NCI-H1694 (cell line): ENCODE measurements at regions not wholly inside any gene's neighbourhood (a gene's known extent, or its start where the extent isn't known, plus 50 kb on each side); places are given as distances from the start of the nearest gene placed in this dataset.
"Not testable (repeated sequence)": the region's sequence is repeated elsewhere in the genome, so short reads cannot be mapped to it uniquely, and the experiment has no call there.

ENCODE experiments used
- DNase-seq: peaks from one replicate; lab custom pipeline; 2025; lab: John Stamatoyannopoulos, UW

DNA sequence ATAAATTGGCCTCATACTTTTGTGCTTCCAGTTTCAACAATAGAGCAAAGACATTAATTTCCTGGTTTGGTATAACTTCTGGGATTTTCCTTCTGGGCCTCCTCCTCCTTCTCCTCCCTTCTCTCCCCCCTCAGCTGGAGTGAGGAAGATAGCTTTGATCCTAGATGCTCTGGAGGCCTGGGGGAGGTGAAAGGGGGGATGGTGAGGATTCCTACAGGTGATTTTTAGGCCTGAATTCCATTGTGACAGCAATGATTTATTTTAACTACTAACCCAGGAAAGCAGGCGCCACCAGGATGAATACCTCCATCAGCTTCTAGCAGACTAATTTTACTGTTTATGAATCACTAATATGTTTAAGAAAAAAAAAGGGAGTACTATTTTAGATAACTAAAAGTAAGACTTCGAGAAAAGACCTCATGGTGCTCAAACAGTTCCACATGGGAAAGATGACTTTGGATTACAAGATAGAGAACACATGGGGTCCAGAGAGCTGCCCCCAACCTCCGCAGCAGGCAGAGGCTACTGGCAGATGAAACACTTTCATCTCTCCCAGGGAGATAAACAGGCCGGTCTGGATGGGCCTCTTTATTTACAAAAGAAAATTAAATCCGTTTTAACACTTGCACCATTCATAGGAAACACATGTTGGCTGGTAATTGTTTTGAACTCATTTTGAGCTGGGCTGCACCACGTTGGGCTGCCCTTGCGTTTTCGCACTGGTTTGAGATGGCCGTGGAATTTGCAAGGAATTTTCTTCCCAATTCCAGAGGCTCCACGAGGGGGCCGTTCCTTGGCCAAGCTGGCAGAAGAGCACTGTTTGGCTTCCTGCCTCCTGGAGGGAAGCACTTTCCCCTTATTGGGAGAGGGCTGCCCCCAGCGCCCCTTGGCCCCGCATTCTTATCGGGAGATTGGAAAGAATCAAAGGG lies 125.1 kb upstream of the STX18 start:
- no peak for DNase-seq

DNA sequence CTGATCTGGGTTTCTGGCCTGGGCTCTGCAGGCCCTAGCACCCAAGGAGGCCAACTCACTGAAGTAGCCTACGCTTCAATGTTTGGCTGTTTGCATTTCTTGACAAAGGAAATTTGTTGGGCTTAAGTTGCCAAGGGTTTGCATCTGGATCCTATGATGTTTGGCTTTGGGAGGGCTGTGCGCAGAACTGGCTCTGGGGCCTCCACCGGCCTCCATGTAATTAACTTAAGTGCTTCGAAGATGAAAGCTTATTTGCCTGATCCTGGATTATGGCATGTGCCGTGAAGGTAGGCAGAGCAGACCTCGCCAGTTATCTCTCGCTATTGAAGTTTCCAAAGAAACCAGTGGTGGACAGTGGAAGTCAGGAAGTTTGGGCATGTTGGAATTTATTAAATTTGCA lies 124.3 kb upstream of the STX18 start:
- DNase-seq = no peak

DNA sequence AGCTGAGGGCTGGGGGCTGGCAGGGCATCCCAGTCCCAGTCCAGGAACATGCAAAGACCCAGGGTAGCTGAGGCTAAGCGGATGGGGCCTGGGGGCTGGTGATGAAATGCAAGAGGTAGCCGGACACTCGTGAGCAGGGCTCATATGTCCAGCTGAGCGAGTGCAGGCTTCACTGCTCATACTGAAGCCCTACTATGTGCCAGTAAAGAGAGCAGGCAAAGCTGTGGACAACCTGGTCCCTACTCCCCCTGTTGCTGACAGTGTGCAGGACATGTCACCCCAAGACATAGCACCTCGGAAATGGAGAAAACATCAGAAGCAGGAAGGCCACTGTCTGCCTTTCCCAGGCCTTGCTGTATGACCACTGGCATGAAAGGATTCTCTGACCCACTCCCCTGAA lies 122.4 kb upstream of the STX18 start:
- no peak for DNase-seq

DNA sequence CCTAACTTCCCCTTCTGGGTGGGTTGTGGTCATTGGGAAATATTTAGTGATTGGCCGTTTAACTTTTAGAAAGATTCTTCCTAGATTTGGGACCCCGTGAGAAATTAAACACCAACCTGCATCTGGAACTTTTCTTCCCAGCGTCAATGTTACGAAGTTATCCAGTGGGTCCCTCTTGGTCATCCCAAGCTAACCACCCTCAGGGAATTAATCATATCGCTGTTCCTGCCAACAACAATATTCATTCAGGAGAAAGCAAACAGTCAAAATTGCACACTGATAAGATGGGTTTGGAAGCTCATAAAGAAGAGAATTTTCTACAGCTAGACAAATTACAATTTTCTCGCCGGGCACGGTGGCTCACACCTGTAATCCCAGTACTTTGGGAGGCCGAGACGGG lies 121.2 kb upstream of the STX18 start:
- DNase-seq = no peak

DNA sequence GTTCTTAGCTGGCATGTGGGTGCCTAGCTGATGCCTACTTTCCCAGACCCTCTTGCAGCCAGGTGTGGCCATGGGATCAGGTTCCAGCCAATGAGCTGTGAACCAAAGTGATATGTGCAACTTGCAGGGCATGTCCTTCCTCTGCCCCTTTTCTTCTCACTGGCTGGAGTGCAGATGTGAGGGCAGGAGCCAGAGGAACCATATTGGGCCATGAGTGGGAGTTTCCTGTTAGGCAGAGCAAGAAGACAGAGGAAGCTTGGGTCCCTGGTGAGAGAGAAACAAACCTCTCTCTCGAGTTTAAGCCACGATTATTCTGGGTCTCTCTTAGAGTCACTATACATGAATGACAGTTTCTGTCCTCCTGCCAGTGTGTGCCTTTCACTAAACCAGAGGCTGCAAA lies 120.4 kb upstream of the STX18 start:
- DNase-seq = no peak

DNA sequence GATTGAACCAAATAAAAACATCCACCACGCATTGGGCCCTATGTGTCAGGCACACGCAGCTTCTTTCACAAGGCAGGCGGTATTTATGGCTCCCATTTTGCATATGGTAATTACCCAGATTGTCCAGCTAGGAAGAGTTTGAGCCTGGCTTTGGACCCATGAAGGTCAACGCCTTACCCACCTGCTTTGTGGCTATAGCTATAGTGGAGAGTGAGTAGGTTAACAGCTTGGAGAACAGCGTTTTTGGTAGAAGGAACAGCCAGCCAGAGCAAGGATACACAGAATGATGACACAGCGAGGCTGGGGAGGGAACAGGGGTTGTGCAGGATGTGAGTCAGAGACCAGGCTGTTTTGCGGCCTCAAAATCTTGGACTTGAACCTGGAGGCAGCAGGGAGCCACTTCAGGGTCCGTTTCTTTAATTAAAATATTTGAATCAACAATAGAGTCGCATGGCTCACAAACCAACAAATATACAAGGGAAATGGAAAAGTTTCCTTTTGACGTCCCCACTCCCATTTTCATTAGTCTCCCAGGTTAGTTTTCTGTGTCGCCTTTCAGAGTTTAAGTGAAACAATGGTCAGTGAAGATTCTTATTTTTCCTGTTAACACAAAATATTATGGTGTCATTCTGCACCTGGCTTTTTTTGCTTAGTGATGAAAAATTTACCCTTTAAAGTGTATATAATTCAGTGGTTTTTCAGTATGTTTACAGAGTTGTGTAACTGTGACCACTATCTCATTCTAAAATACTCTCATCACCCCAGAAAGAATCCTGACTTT lies 118.2 kb upstream of the STX18 start:
- DNase-seq = no peak

DNA sequence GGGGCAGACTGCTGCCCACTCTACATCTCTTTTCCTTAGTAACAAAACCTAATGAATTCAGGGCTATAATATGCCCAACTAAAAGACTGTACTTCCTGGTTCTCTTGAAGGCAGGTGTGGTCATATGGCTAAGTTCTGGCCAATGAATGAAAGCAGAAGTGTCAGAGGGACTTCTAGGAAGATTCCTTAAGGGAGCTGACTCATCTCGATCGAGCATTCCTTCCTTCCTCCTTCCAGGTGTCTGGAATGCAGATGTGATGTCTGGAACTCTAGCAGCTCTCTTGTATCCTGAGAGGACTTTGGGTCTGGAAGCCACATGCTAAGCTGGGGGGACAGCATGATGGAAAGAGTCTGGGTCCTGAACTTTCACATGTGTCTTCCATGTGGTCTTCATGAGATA lies 116.2 kb upstream of the STX18 start:
- DNase-seq = no peak

DNA sequence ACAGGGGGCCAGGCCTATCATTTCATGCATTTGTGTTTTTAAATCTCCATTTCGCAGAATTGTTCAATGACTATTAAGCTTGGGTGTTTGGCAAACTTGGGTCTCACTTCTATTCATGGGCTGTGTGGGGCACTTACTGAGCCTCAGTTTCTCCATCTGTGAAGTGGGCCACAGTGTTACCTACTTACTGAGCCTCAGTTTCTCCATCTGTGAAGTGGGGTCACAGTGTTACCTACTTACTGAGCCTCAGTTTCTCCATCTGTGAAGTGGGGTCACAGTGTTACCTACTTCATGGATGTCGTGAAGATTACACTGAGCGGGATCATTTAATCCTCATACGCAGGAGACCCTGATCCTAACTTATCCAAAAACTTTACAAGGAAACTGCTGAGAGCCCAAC lies 115.1 kb upstream of the STX18 start:
- DNase-seq = no peak

DNA sequence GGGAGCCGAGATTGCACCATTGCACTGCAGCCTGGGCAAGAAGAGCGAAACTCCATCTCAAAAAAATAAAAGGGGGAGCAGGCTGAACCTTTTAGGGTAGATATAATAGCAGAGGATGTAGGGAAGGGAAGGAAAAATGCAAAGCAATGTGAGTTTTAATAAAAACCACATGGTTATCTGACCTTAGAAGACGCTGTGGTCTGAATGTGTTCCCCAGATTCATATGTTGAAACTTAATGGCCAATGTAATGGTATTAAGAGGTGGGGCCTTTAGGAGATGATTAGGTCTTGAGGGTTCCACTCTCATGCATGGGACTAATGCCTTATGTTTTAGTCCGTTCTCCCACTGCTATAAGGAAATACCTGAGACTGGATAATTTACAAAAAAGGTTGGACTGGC lies 114.1 kb upstream of the STX18 start:
- no peak for DNase-seq

DNA sequence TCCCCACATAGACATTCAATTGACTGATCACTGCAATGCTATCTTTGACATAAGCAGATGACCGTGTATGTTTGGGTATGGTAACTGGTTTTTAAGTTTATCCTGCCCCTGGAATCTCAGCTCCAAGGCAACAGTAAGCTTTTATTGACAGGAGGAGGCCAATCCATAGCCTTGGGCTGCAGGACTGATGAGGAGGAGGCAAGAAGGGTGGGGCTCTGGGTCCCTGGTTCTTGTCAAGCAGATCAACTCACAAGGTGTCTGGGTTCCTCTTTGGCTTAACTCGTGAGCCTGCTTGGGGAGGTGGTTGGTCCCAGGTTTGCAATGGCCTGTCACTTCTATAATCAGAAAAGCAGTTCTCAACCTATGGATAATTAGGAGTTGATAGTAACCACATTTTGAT lies 113.2 kb upstream of the STX18 start:
- DNase-seq = no peak

DNA sequence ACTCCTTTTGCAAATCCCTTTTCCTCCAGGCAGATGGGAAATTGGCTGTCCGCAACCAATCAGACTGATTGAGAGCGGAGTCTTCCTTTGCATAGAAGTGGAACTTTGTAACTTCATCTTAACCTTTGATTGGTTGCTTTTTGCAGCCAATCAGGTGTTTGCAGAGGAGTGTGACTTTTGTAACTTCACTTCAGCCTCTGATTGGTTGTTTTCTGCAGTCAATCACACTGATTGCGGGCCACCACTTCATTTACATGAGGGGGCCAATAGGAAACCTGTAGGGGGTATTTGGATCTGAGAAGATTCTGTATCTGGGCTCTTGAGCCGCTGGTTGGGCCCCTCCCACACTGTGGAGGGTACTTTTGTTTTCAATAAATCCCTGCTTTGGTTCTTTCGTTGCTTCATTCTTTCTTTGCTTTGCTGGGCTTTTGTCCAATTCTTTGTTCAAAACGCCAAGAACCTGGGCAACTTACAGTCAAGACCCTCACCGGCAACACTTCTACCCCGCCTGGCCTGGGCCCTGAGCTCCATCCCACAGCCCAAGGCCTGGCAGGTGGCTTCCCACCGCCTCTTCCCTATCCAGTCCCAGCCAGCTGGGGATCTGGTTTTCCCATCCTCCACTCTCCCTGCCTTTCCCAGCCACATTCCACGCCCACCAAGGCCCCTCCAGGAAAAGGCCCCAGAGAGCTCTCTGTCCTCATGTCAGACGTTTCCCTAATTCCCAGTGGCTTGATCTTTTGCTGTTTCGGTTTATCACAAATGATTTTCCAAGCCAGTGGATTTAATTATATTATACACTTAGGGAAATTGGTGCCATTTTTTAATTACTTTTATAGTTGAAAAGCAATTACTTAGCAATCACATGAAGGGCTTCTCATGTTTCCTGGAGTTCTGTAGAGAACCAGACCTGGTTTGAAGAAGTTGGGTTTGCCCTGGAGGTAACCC lies 110.2 kb upstream of the STX18 start:
- no peak for DNase-seq

DNA sequence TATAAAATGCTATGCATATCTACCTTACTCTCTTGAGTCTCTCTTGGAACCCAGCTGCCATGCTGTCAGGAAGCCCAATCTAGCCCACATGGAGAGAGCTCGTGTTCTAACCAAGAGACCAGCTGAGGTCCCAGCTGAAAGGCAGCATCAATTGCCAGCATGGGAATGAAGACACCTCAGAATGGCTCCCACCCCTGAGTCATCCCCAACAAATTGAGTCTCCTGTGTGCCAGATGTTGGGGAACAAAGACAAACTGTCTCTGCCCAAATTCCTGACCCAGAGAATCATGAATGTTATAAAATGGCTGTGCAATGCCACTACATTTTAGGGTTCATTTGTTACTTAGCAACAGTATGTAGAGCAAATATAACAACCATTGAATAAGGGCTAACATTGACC lies 105.2 kb upstream of the STX18 start:
- no peak for DNase-seq

DNA sequence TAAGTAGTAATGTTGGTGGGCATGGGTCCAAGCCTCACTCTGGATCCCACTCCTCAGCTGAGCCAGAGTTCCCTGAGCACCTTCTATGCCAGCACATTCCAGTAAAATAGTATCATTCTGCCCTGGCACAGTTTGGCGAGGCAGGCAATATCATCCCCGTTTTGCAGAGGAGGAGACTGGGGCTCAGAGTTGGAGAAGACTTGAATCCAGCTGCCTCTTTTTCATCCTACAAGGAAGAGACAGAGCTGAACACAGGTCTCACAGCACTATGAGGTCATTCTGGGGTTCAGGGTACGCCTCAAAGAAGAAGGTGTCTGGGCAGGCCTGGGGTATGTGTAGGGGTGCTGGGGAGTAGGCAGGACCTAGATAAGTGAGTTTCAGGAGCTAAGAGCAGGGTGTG lies 103.9 kb upstream of the STX18 start:
- no peak for DNase-seq

DNA sequence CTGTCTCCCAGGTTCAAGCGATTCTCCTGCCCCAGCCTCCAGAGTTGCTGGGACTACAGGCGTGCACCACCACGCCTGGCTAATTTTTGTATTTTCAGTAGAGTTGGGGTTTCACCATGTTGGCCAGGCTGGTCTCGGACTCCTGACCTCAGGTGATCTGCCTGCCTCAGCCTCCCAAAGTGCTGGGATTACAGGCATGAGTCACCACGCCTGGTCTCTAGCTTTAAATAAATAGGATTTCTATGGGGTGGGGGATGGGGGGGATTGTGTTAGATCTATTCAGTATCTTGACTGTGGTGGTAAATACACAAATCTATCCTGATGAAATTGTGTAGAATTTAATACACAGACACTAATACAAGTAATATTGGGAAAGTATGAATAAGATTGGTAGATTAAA lies 102.4 kb upstream of the STX18 start:
- not testable (repeated sequence) for DNase-seq

DNA sequence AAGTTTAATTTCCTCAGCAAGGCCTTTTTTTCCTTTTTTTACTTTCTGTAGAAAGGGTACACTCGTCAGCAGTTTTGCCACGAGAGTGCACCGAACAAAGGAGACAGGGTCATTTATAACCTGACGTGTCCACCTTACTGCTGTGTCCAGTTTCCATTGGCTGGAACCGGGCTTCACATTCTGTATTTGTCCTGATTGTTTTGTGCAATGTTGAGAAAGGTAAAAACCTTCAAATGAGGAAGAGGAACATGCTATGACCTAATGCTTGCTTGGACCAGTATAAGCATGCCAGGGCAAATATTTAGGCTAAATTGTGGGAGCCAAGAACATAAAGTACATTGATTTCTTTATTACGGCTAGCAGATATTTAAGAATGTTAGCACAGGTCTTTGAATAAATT lies 101.9 kb upstream of the STX18 start:
- DNase-seq = not testable (repeated sequence)

DNA sequence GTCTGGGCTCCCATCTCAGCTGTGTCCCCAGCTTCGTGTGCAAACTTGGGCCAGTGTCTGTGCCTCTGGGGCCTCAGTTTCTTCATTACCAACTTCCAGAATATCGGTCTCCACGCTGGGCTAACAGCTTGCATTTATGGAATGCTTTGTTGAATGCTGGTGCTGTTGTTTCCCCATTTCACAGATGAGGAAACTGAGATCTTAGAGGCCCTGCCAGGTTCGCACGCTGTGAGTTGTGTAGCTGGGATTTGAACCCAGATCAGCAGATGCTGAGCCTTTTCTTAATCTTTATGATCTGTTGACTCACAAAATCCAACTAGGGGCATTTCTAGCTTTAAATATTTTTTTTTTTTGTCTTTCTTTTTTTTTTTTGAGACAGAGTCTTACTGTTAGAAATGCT lies 101.5 kb upstream of the STX18 start:
- no peak for DNase-seq

DNA sequence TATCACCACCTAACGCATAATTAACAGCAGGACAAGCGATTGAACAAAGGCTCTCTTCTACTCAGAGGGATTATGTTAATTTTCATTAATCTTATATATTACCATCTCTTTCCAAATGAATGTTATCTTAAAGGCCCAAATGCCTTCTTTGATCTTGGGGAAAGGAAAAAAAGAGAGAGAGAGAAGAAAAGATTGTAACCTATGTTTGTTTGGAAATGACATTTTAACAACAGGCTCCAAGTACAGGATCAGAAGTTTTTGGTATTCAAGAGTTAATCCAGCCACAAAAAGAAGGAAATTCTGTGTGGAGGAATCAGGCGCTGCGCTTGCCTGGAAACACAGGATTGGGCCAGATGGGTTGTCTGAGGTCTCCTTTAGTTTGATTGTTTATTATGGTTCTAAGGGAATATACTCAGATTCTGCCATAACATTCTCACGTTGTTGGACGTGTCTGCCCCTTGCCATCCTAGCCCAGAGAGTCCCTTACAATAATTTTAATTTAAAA lies 100.7 kb upstream of the STX18 start:
- DNase-seq = no peak

DNA sequence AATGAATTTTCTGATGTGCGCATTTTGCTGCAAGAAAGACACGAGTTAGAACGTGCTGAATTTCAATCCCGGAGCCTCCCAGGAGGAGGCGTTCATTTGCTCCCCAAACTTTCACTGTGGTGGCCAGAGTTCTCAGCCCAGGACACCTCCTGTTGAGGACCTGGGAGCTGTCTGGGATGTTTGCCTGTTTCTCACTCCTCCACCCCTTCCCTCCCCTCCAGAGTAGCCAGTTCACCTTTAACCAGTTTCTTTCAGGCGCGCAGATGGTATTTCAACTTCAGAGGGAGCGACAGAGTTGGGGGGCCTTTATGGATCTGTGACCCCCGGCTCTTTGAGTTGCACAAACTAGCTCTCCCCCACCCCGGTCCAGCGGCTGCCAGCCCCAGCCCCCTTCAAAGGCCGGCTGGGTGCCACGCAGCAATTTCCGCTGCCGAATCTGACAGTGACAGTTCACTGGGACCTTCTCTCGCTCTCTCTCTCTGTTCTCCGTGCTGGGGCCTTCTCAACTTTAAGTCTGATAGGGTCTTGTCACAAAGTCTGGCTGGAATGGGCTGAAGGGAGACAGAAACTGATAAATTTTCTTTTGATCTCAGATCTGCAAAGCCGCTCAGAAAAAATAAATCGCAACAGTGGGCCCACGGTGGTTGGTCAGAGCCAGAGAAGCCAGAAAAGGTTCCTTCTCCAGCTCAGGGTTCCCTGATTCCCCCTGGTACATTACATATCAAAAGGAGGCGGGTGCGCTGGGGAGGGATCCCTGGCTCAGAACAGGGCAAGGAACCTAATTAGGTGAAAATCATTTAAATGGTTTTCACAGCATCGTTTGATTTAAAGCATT lies 100.0 kb upstream of the STX18 start:
- no peak for DNase-seq

DNA sequence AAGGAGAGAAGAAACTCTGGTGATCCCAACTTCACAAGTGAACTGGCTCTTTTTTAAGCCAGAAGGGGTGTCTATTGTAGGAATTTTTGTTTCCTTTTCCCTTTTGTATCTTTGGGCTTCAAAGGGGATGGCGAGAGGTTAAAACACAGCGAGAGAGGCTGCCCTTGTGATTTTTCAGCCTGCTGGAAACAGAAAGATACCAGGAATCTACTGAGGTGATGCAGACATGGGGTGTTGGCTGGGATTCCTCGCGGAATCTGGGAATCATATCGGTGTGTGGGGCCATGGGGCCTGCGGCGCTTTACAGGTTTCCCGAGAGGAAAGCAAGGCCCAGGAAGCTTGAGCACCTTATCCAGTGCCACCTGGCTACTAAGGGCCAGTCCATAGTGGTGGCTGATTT lies 99.4 kb upstream of the STX18 start:
- no peak for DNase-seq

DNA sequence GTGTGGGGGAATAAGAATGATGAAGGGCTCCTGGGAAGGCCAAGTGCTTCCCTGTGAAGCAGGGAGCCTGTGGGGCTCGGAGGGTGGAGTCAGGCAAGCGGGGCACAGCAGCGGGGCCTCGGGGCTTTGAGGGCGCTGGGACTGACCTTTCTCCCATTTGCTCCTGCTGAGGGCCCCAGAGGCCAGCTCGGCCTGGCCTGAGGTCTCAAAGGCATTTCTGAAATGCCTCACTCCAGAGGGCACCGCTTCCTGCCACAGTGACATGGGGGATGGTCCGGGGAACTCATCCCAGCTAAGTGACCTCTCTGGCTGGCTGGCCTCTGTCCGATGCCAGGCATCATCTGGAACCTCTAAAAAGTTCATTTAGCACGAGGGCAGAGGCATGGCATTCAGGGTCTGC lies 98.8 kb upstream of the STX18 start:
- DNase-seq = no peak

DNA sequence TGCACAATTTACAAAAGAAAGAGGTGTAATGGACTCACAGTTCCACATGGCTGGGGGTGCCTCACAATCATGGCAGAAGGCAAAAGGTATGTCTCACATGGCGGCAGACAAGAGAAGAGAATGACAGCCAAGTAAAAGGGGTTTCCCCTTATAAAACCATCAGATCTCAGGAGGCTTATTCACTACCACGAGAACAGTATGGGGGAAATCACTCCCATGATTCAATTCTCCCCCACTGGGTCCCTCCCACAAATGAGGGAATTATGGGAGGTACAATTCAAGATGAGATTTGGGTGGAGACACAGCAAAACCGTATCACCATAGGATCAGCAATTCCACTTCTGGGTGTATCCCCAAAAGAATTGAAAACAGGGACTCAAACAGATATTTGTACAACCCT lies 97.5 kb upstream of the STX18 start:
- DNase-seq = no peak
